Suprapubic skin (tissue), 4 donors: ENCODE measurements at regions not wholly inside any gene's neighbourhood (a gene's known extent, or its start where the extent isn't known, plus 50 kb on each side); places are given as distances from the start of the nearest gene placed in this dataset.

ENCODE experiments used
- CTCF ChIP-seq, 2 donors: fragments of 200-600 bp in 1 of 2; fragments of 450-650 bp in 1 of 2; sonication (generic) in 1 of 2; IDR thresholded peaks; one replicate each; pipeline ENCODE4 v1.5.1; 2016 to 2019; ENCODE audit warnings: antibody characterized with exemption in 2 of 2, mild to moderate bottlenecking in 1 of 2, moderate library complexity in 1 of 2
- EP300 ChIP-seq: sonication (generic); formaldehyde crosslinking; IDR thresholded peaks from one replicate; pipeline ENCODE4 v1.6.1; 2017; ENCODE audit warnings: antibody characterized with exemption
- POLR2A ChIP-seq, 2 donors: fragments of 450-650 bp; IDR thresholded peaks; one replicate each; pipeline ENCODE4 v1.6.1; 2017; ENCODE audit warnings: antibody characterized with exemption in 2 of 2, mild to moderate bottlenecking in 2 of 2, moderate library complexity in 2 of 2
- POLR2AphosphoS5 ChIP-seq, 3 donors: sonication (generic); formaldehyde crosslinking; IDR thresholded peaks; one replicate each; pipeline ENCODE4 v1.6.1; 2017; ENCODE audit warnings: antibody characterized with exemption in 3 of 3

GRCh38 chr2:57199663-57200062 lies 846.9 kb upstream of the VRK2 start:
- TF ChIP-seq CTCF (IDR thresholded peaks at IDR 0.05) (no peak), POLR2AphosphoS5 (IDR thresholded peaks at IDR 0.05) (no peak), POLR2A (IDR thresholded peaks at IDR 0.05) (no peak), EP300 (no peak)
